ENCODE measurements at regions not wholly inside any gene's neighbourhood (a gene's known extent, or its start where the extent isn't known, plus 50 kb on each side); places are given as distances from the start of the nearest gene placed in this dataset.

DNA sequence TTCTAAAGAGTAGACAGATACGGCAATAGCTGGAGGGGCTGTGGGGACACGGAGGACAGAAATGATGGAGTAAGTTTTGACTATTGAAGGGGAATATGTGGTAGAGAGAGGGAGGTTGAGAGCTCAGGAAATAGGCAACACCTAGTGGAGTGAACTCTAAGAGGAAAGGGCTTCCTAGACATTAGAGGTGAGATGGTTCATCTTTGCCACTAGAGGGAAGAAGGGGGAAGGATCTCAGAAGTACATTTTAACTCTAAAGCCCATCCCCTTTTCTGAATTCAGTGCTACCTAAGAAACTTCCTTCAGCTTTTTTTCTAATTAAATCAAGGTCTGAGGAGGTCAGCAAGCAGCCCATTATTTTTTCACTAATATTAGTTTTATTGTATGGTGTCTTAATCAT, 689.4 kb upstream of the MAP3K7 start:
- Histone ChIP-seq H3K27me3 (ENCODE audit: control insufficient read depth, insufficient read depth, low read length) (no peaks in the 10 kb centered on the region), H3K4me3 (ENCODE audit: low read depth, low read length) (no peak overlapping the region), H3K27ac (ENCODE audit: low read depth, low read length) (no peak overlapping the region), H3K9me3 (ENCODE audit: control insufficient read depth, insufficient read depth, low read length) (peaks cover 7% of the 10 kb centered on the region)
- TF ChIP-seq, protein P1, sequence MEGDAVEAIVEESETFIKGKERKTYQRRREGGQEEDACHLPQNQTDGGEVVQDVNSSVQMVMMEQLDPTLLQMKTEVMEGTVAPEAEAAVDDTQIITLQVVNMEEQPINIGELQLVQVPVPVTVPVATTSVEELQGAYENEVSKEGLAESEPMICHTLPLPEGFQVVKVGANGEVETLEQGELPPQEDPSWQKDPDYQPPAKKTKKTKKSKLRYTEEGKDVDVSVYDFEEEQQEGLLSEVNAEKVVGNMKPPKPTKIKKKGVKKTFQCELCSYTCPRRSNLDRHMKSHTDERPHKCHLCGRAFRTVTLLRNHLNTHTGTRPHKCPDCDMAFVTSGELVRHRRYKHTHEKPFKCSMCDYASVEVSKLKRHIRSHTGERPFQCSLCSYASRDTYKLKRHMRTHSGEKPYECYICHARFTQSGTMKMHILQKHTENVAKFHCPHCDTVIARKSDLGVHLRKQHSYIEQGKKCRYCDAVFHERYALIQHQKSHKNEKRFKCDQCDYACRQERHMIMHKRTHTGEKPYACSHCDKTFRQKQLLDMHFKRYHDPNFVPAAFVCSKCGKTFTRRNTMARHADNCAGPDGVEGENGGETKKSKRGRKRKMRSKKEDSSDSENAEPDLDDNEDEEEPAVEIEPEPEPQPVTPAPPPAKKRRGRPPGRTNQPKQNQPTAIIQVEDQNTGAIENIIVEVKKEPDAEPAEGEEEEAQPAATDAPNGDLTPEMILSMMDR (IDR thresholded peaks at IDR 0.05; ENCODE audit: low read depth, low read length) = peak; percentile 36
- DNase-seq (ENCODE audit: low read depth, low spot score) = no peak
- POLR2A ChIA-PET = no interaction called here
- CTCF ChIA-PET = no interaction called here

DNA sequence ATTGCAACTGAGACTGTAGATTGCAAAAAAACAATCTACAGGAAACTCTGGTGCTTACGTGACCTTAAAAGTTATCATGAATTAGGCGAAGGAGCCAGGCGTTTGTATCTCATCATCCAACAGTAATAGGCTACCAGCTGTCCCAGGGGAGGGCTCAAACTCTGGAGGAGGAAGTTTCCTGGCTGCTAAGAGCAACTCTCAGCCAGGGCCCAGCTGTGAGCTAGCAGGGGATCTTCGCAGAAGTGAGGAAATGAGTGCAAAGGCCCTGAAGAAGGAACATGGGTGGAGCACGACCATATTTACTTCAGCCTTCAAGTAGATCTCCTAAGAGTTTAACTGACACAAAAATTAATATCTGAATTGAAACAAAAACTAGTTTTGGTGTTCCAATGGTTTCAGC, 686.9 kb upstream of the MAP3K7 start:
- TF ChIP-seq, protein P1 (IDR thresholded peaks at IDR 0.05; ENCODE audit: low read depth, low read length) = no peak
- DNase-seq (ENCODE audit: low read depth, low spot score) = no peak
- H3K9me3 ChIP-seq (ENCODE audit: control insufficient read depth, insufficient read depth, low read length) = peaks cover 13% of the 10 kb centered on the region
- ChIA-PET CTCF (no interaction called here), POLR2A (no interaction called here)
- no peak overlapping the region for H3K27ac ChIP-seq (ENCODE audit: low read depth, low read length)
- H3K27me3 ChIP-seq (ENCODE audit: control insufficient read depth, insufficient read depth, low read length) = no peaks in the 10 kb centered on the region
- no peak overlapping the region for H3K4me3 ChIP-seq (ENCODE audit: low read depth, low read length)

DNA sequence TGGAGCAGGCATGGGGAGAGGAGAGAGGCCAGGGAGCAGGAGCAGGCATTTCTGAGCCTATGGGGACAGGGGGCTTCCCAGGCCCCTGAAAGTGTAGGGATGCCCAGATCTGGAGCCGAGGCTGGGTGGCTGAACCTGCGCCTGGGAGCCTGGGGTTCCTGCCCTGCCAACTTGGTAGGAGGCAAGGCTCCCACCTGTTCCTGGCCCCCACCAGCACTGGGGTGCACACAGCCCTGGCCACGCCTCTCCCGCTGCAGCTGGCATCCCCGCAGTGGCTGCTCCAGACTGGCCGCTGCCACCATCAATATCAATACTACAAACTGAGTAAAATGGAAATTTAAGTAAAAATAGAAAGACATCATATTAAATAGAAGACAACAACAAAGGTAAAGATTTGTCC, 684.9 kb upstream of the MAP3K7 start:
- no peak overlapping the region for H3K4me3 ChIP-seq (ENCODE audit: low read depth, low read length)
- H3K27ac ChIP-seq (ENCODE audit: low read depth, low read length) = no peak overlapping the region
- DNase-seq (ENCODE audit: low read depth, low spot score) = no peak
- peaks cover 13% of the 10 kb centered on the region for H3K9me3 ChIP-seq (ENCODE audit: control insufficient read depth, insufficient read depth, low read length)
- POLR2A ChIA-PET = no interaction called here
- TF ChIP-seq, protein P1 (IDR thresholded peaks at IDR 0.05; ENCODE audit: low read depth, low read length) = no peak
- CTCF ChIA-PET = no interaction called here
- H3K27me3 ChIP-seq (ENCODE audit: control insufficient read depth, insufficient read depth, low read length) = no peaks in the 10 kb centered on the region

DNA sequence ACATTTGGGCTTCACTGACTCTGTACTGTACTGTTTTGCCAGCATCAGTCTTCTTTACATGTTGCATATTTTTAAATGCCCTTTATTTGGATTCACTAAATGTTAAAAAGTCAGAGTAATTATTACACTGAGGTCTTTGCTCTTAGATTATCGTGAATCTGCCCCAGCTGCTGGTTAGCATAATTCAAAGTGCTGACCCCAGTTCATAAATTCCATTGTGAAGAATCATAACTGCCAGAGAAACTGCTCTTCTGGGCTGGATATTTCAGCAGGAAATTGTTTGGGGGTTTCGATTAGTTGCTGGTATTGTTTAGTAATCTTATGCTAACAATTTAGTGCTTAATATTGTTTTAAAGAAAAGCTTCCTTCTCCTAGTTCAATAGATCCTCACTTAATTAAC, 682.1 kb upstream of the MAP3K7 start:
- DNase-seq (ENCODE audit: low read depth, low spot score) = no peak
- Histone ChIP-seq H3K9me3 (ENCODE audit: control insufficient read depth, insufficient read depth, low read length) (peaks cover 13% of the 10 kb centered on the region), H3K27me3 (ENCODE audit: control insufficient read depth, insufficient read depth, low read length) (no peaks in the 10 kb centered on the region), H3K27ac (ENCODE audit: low read depth, low read length) (no peak overlapping the region), H3K4me3 (ENCODE audit: low read depth, low read length) (no peak overlapping the region)
- TF ChIP-seq, protein P1 (IDR thresholded peaks at IDR 0.05; ENCODE audit: low read depth, low read length) = no peak
- ChIA-PET CTCF (no interaction called here), POLR2A (no interaction called here)

DNA sequence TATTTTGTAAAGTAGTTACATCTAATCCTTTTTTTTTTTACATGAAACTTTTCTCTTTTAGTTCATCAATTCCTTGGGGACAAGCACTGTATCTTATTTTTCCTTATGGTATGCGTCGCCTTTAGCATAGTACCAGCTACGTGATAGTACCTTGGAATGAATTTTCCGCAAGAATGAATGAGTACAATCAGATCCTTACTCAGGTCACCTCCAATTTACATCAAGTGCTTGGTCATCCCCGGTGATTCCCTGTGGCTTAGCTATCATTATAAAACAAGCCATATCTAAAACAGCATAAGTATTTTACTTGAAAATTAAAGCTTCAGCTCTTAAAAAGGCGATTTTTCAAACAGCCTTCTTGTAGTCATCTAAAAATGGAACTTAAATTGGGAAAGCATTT, 680.4 kb upstream of the MAP3K7 start:
- no peaks in the 10 kb centered on the region for H3K27me3 ChIP-seq (ENCODE audit: control insufficient read depth, insufficient read depth, low read length)
- DNase-seq (ENCODE audit: low read depth, low spot score) = no peak
- ChIA-PET POLR2A (no interaction called here), CTCF (no interaction called here)
- H3K9me3 ChIP-seq (ENCODE audit: control insufficient read depth, insufficient read depth, low read length) = peaks cover 13% of the 10 kb centered on the region
- TF ChIP-seq, protein P1 (IDR thresholded peaks at IDR 0.05; ENCODE audit: low read depth, low read length) = no peak
- H3K4me3 ChIP-seq (ENCODE audit: low read depth, low read length) = no peak overlapping the region
- no peak overlapping the region for H3K27ac ChIP-seq (ENCODE audit: low read depth, low read length)

All from AG04450 (cell line).